ENCODE measurements at regions not wholly inside any gene's neighbourhood (a gene's known extent, or its start where the extent isn't known, plus 50 kb on each side); places are given as distances from the start of the nearest gene placed in this dataset.
"Not testable (repeated sequence)": the region's sequence is repeated elsewhere in the genome, so short reads cannot be mapped to it uniquely, and the experiment has no call there.

DNA sequence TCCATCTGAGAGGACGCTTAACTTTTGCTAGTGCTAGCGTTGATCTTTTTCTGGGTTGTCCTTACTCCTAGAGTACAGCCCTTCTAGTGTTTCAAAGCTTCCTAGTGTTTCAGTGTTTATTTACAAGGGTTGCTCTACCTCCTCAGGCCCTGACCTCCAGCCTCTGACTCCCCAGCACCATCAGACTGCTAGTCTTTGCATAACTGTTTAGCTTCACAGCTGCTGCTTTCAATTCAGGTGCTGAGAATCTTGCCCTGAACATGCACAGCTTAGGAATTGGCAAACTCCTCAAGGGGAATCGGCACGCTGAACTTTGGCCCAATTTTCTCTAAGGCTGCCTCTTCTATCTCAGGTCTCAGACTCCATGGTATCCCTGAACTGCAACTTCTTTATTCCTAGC is 52.9 kb downstream of the OR52B4 start:
- CTCF ChIA-PET; DNase-seq (ENCODE audit: low read depth, low spot score); POLR2A ChIA-PET; H3K4me3 ChIP-seq (ENCODE audit: low read depth, low read length): not testable (repeated sequence)

- CTCF ChIA-PET; POLR2A ChIA-PET; H3K4me3 ChIP-seq (ENCODE audit: low read depth, low read length); DNase-seq (ENCODE audit: low read depth, low spot score): not testable (repeated sequence)
Measured at GRCh38 chr11:4277225-4277624, 91.0 kb downstream of the OR52B4 start.

GRCh38 chr11:4251085-4251484 is 117.1 kb downstream of the OR52B4 start:
- DNase-seq (ENCODE audit: low read depth, low spot score); H3K4me3 ChIP-seq (ENCODE audit: low read depth, low read length); CTCF ChIA-PET; POLR2A ChIA-PET: not testable (repeated sequence)

DNA sequence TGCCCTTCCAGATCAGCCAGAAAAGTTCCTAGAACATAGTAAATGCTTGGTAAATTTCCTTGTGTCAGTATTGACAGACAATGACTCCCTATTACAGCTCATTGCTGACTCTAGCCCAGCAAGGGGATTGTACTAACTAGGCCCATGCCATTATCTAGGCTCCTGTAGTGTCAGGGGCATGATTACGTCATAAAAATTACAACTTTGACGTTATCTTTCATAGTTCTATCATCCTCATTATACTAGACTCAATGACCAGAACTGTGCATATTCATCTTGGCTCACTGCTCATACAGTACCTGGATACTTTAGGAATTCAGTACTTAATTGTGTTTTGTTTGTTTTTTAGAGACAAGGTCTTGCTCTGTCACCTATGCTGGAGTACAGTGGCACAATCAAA is 118.7 kb downstream of the OR52B4 start:
- POLR2A ChIA-PET; CTCF ChIA-PET; DNase-seq (ENCODE audit: low read depth, low spot score); H3K4me3 ChIP-seq (ENCODE audit: low read depth, low read length): not testable (repeated sequence)

DNA sequence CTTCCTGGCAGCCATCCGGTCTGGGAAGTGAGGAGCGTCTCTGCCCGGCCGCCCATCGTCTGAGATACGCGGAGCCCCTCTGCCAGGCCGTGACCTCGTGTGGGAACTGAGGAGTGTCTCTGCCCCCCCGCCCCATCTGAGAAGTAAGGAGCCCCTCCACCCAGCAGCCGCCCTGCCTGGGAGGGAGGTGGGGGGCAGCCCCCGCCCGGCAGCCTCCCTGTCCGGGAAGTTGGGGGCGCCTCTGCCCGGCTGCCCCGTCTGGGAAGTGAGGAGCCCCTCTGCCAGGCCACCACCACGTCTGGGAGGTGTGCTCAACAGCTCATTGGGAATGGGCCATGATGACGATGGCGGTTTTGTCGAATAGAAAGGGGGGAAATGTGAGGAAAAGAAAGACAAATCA is 130.4 kb downstream of the OR52B4 start:
- CTCF ChIA-PET, POLR2A ChIA-PET: not testable (repeated sequence)

DNA sequence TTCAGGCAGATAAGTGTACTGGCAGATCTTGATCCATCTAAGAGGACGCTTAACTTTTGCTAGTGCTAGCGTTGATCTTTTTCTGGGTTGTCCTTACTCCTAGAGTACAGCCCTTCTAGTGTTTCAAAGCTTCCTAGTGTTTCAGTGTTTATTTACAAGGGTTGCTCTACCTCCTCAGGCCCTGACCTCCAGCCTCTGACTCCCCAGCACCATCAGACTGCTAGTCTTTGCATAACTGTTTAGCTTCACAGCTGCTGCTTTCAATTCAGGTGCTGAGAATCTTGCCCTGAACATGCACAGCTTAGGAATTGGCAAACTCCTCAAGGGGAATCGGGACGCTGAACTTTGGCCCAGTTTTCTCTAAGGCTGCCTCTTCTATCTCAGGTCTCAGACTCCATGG is 124.3 kb downstream of the RRM1 start:
- POLR2A ChIA-PET; CTCF ChIA-PET; H3K4me3 ChIP-seq (ENCODE audit: low read depth, low read length); DNase-seq (ENCODE audit: low read depth, low spot score): not testable (repeated sequence)

More for the DNA sequence above, 130.4 kb downstream of the OR52B4 start:
- not testable (repeated sequence) for DNase-seq (ENCODE audit: low read depth, low spot score); H3K4me3 ChIP-seq (ENCODE audit: low read depth, low read length)

GRCh38 chr11:4213746-4214145 is 119.1 kb downstream of the RRM1 start:
- TF ChIP-seq, protein P1, sequence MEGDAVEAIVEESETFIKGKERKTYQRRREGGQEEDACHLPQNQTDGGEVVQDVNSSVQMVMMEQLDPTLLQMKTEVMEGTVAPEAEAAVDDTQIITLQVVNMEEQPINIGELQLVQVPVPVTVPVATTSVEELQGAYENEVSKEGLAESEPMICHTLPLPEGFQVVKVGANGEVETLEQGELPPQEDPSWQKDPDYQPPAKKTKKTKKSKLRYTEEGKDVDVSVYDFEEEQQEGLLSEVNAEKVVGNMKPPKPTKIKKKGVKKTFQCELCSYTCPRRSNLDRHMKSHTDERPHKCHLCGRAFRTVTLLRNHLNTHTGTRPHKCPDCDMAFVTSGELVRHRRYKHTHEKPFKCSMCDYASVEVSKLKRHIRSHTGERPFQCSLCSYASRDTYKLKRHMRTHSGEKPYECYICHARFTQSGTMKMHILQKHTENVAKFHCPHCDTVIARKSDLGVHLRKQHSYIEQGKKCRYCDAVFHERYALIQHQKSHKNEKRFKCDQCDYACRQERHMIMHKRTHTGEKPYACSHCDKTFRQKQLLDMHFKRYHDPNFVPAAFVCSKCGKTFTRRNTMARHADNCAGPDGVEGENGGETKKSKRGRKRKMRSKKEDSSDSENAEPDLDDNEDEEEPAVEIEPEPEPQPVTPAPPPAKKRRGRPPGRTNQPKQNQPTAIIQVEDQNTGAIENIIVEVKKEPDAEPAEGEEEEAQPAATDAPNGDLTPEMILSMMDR (IDR thresholded peaks at IDR 0.05; ENCODE audit: insufficient read depth, low read length, missing control alignments) = no peak
- ChIA-PET POLR2A (no interaction called here), CTCF (no interaction called here)
- no peak for DNase-seq (ENCODE audit: low read depth, low spot score)
- no peak overlapping the region for H3K4me3 ChIP-seq (ENCODE audit: low read depth, low read length)

DNA sequence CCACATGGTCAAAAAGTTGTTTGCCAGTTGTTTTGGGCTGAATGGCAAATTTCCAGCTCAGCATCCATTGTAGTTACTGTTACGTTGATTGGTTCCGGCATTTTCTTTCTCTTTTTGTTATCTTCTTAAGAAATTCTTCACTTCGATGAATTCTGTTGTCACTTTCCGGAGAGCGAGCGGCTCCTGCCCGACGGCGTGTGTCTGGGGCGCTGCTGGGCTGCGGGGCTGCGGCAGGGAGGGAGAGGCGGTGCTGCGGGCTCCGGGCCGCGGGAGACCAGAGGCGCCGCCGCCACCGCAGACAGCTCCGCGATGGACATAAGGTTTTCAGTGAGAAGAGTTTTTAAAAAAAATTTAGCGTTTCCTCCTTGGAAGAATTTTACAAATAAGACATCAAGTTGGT is 117.4 kb downstream of the RRM1 start:
- ChIA-PET POLR2A (no interaction called here), CTCF (no interaction called here)
- TF ChIP-seq, protein P1 (IDR thresholded peaks at IDR 0.05; ENCODE audit: insufficient read depth, low read length, missing control alignments) = no peak
- no peak for DNase-seq (ENCODE audit: low read depth, low spot score)
- no peak overlapping the region for H3K4me3 ChIP-seq (ENCODE audit: low read depth, low read length)

GRCh38 chr11:4203603-4204360 is 109.2 kb downstream of the RRM1 start:
- ChIA-PET CTCF (interaction anchor here (4.0 kb wide), 1 partner anchor 16 kb away, joined by 24 read pairs; no protein-coding TSS in a partner anchor), POLR2A (no interaction called here)
- TF ChIP-seq, protein P1 (IDR thresholded peaks at IDR 0.05; ENCODE audit: insufficient read depth, low read length, missing control alignments) = no peak
- H3K4me3 ChIP-seq (ENCODE audit: low read depth, low read length) = no peak overlapping the region
- no peak for DNase-seq (ENCODE audit: low read depth, low spot score)

All from AG04449 (cell line).